ENCODE measurements at regions not wholly inside any gene's neighbourhood (a gene's known extent, or its start where the extent isn't known, plus 50 kb on each side); places are given as distances from the start of the nearest gene placed in this dataset.
A peak's percentile ranks its signal among the peaks of the same experiment; 100 is the strongest.
"Not testable (repeated sequence)": the region's sequence is repeated elsewhere in the genome, so short reads cannot be mapped to it uniquely, and the experiment has no call there.

GRCh38 chr4:153929675-153930074, 140.8 kb upstream of the SFRP2 start:
- DNase-seq = no peak

GRCh38 chr4:153927451-153927850, 138.6 kb upstream of the SFRP2 start:
- DNase-seq = peak; percentile 62

- no peak for DNase-seq
Observed at GRCh38 chr4:153922148-153922547, 133.3 kb upstream of the SFRP2 start.

- no peak for DNase-seq
Observed at GRCh38 chr4:153919667-153920066, 130.8 kb upstream of the SFRP2 start.

GRCh38 chr4:153916273-153916755, 127.4 kb upstream of the SFRP2 start:
- peak; percentile 3 for DNase-seq

- DNase-seq = no peak
Observed at GRCh38 chr4:153912301-153912700, 123.4 kb upstream of the SFRP2 start.

- DNase-seq = no peak
Observed at GRCh38 chr4:153909672-153910071, 120.8 kb upstream of the SFRP2 start.

GRCh38 chr4:153906231-153906630, 117.3 kb upstream of the SFRP2 start:
- DNase-seq = no peak

GRCh38 chr4:153905231-153905630, 116.3 kb upstream of the SFRP2 start:
- no peak for DNase-seq

GRCh38 chr4:153904011-153904410, 115.1 kb upstream of the SFRP2 start:
- DNase-seq = no peak

- DNase-seq = no peak
Observed at GRCh38 chr4:153901220-153901619, 112.3 kb upstream of the SFRP2 start.

GRCh38 chr4:153900426-153900825, 111.5 kb upstream of the SFRP2 start:
- no peak for DNase-seq

- no peak for DNase-seq
Observed at GRCh38 chr4:153890761-153891160, 101.9 kb upstream of the SFRP2 start.

GRCh38 chr4:153887217-153887616, 98.3 kb upstream of the SFRP2 start:
- DNase-seq = no peak

- no peak for DNase-seq
Observed at GRCh38 chr4:153884325-153884724, 95.4 kb upstream of the SFRP2 start.

GRCh38 chr4:153880983-153881382, 92.1 kb upstream of the SFRP2 start:
- DNase-seq = no peak

- DNase-seq = no peak
Observed at GRCh38 chr4:153877898-153878297, 89.0 kb upstream of the SFRP2 start.

GRCh38 chr4:153873741-153874140, 84.9 kb upstream of the SFRP2 start:
- no peak for DNase-seq

GRCh38 chr4:153866766-153867165, 77.9 kb upstream of the SFRP2 start:
- DNase-seq = not testable (repeated sequence)

- no peak for DNase-seq
Observed at GRCh38 chr4:153852501-153852900, 63.6 kb upstream of the SFRP2 start.

- no peak for DNase-seq
Observed at GRCh38 chr4:153850533-153851280, 61.8 kb upstream of the SFRP2 start.

- DNase-seq = no peak
Observed at GRCh38 chr4:153844144-153844543, 55.3 kb upstream of the SFRP2 start.

All from fibroblast of skin of back (primary cell).